Memory B cell (primary cell): ENCODE measurements at regions not wholly inside any gene's neighbourhood (a gene's known extent, or its start where the extent isn't known, plus 50 kb on each side); places are given as distances from the start of the nearest gene placed in this dataset.

ENCODE experiments used
- ATAC-seq: fragments of 150-1000 bp; cut with Tn5 transposase; 2 replicates; pipeline ENCODE4 v1.10.0; 2021; ENCODE audit warnings: low read depth, mild to moderate bottlenecking, moderate library complexity
- DNase-seq, 2 donors: peaks; one replicate each; pipeline ENCODE4 v3.0.0; 2022; ENCODE audit warnings: low spot score in 2 of 2
- H3K27ac Mint-ChIP-seq: one replicate; pipeline ENCODE4 v1.8.0; 2022; ENCODE audit warnings: mild to moderate bottlenecking, moderate library complexity, mixed read lengths
- H3K27me3 Mint-ChIP-seq: one replicate; pipeline ENCODE4 v1.8.0; 2022; ENCODE audit warnings: mixed read lengths
- H3K36me3 Mint-ChIP-seq: one replicate; pipeline ENCODE4 v1.8.0; 2022; ENCODE audit warnings: mild to moderate bottlenecking, mixed read lengths
- H3K4me1 Mint-ChIP-seq: one replicate; pipeline ENCODE4 v1.8.0; 2022; ENCODE audit warnings: mixed read lengths
- H3K4me3 Mint-ChIP-seq: one replicate; pipeline ENCODE4 v1.8.0; 2022; ENCODE audit warnings: mild to moderate bottlenecking, moderate library complexity, mixed read lengths
- H3K9me3 Mint-ChIP-seq: one replicate; pipeline ENCODE4 v1.8.0; 2022; ENCODE audit warnings: mixed read lengths

DNA sequence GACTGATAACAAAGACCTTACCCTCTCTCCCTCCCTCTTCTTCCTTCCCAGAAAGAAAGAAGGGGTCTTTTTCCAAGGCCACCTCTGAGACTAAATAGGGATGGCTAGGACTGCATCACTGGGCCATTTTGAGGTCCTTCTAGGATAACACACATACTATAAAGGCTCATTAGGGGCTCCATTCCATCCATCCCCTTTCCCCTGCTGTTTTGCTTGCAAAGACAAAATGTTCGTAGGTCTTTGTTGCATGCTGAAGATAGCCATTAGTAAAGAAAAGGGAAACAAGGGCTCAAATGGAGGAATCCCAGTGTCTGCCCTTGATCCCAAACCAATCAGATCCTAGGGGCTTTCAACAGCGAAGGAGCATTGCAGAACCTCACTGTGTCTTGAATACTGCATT is 344.3 kb downstream of the CYP26B1 start:
- no peak for ATAC-seq
- DNase-seq, result no peak
- no peak overlapping the region for H3K27ac Mint-ChIP-seq
- no peaks in the 10 kb centered on the region for H3K4me1 Mint-ChIP-seq
- H3K36me3 Mint-ChIP-seq, result no peaks in the 10 kb centered on the region
- H3K4me3 Mint-ChIP-seq, result no peak overlapping the region
- H3K9me3 Mint-ChIP-seq, result no peaks in the 10 kb centered on the region
- peaks cover 10% of the 10 kb centered on the region for H3K27me3 Mint-ChIP-seq

DNA sequence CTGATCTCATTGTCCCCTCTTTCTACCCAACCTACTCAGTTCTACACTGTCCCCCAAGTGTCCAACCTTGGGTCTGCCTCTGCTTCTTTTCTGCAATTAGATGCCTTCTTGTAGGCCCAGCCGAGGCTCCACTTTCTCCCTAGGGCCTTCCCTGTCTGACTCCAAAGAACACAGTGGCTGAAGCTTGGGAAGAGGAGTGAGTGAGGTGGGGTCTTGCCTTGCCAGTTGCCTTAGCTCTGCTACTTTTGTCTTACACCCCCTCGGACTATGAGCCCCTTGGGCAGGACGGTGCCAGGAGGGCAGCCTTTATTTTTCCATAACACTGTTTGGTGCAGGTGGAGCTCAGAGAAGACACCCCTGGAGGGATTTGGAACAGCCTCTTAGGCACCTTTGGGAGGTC is 345.1 kb downstream of the CYP26B1 start:
- Mint-ChIP-seq H3K4me1 (no peaks in the 10 kb centered on the region), H3K27ac (no peak overlapping the region), H3K9me3 (no peaks in the 10 kb centered on the region), H3K36me3 (no peaks in the 10 kb centered on the region), H3K4me3 (no peak overlapping the region), H3K27me3 (peaks cover 8% of the 10 kb centered on the region)
- DNase-seq, result no peak
- ATAC-seq, result no peak

DNA sequence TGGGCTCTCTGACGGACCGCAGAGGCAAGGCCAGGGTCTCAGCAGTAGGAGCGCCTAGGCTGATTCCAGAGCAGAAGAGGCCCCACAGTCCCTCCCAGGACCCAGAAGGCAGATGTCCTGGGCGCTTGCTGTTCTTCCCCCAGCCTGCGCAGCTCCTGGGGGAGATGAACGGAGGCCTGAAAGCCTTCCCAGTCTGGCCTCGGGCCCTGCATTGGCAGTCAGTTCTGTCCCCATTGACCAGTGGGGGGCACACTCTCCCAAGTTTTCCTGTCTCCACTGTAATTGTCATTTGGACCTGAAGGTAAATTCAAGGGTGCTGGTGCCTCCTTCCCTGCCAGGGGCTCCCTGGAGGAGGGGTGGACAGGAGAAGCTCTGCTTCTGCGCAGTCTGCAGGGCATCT is 345.7 kb downstream of the CYP26B1 start:
- no peak for DNase-seq
- Mint-ChIP-seq H3K4me1 (no peaks in the 10 kb centered on the region), H3K27me3 (peaks cover 8% of the 10 kb centered on the region), H3K36me3 (no peaks in the 10 kb centered on the region), H3K4me3 (no peak overlapping the region), H3K27ac (no peak overlapping the region), H3K9me3 (no peaks in the 10 kb centered on the region)
- ATAC-seq, result no peak

DNA sequence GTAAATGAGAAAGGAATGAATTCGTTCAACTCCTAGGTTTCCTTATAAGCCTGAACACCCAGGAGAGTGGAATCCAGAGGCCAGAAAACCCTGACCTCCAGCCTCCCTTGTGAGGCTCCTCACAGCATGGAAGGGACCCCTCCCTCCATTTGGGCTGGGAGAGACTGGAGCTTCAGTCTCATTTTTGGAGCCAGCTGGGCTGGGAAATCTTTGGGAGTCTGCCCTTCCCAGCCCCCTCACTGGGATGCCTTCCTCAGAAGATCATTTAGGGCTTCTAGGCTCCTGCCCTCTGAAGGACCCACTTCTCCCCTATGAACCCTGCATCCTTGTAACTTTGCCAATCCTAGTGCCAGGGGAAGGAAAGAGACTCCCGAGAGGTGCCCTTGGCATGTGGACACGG is 346.1 kb downstream of the CYP26B1 start:
- DNase-seq (no peak), ATAC-seq (no peak)
- Mint-ChIP-seq H3K4me3 (no peak overlapping the region), H3K36me3 (no peaks in the 10 kb centered on the region), H3K27ac (no peak overlapping the region), H3K27me3 (peaks cover 8% of the 10 kb centered on the region), H3K9me3 (no peaks in the 10 kb centered on the region), H3K4me1 (no peaks in the 10 kb centered on the region)

DNA sequence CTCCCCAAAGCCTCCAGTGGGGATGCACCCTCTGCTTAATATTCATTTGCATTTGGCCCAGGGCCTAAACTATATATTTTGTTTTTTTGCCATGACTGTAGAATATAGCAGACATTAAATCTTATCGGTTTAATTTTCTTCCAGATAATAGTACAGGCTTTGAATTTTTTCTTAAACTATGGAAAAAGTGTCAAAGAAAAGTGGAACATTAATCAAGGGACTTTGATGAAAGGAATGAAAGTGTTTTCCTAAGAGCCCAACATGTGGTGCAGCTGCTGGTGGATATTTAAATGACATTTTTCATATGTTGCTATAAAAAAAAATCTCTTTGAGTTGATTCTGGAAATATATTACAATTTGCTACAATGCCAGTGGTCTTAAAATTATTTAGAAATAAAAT is 346.8 kb downstream of the CYP26B1 start:
- H3K4me3 Mint-ChIP-seq, result no peak overlapping the region
- peaks cover 8% of the 10 kb centered on the region for H3K27me3 Mint-ChIP-seq
- ATAC-seq (no peak), DNase-seq (no peak)
- no peaks in the 10 kb centered on the region for H3K36me3 Mint-ChIP-seq
- no peak overlapping the region for H3K27ac Mint-ChIP-seq
- H3K4me1 Mint-ChIP-seq, result no peaks in the 10 kb centered on the region
- no peaks in the 10 kb centered on the region for H3K9me3 Mint-ChIP-seq

DNA sequence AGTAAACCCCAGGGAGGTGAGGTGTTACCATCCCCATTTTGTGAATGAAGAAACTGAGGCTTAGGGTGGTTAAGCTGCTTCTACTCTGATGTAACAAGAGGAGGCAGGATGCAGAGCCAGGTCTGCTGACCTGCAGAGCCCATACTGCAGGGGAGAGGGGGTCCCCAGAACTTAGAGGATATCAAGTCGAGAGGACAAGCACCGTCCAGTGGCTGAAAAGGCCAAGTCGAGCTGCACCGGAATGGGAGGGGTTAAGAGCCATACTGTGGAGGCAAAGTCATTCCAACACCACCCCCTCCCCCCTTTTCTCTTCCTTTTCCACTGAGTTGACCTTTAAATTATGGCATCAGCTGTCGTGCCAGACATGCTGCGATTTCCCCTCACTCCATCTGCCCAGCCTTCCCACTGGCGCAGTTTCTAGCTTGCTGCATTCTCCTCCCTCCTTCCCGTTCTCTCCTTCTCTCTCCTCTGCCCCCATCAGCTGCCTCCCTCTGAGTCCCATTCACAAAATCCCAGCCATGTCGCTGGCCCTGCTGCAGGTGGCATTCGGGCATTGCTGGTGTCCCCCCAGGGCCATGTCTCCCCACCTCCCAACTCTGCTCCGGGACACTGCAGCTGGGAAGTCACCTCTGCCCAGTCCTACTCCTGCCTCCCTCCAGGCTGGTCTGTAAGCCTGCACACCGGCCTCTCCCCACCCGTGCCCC is 346.9 kb downstream of the DYSF start:
- DNase-seq (no peak), ATAC-seq (no peak)
- H3K4me1 Mint-ChIP-seq, result no peaks in the 10 kb centered on the region
- peaks cover 8% of the 10 kb centered on the region for H3K27me3 Mint-ChIP-seq
- no peak overlapping the region for H3K4me3 Mint-ChIP-seq
- no peaks in the 10 kb centered on the region for H3K36me3 Mint-ChIP-seq
- H3K9me3 Mint-ChIP-seq, result no peaks in the 10 kb centered on the region
- H3K27ac Mint-ChIP-seq, result no peak overlapping the region

DNA sequence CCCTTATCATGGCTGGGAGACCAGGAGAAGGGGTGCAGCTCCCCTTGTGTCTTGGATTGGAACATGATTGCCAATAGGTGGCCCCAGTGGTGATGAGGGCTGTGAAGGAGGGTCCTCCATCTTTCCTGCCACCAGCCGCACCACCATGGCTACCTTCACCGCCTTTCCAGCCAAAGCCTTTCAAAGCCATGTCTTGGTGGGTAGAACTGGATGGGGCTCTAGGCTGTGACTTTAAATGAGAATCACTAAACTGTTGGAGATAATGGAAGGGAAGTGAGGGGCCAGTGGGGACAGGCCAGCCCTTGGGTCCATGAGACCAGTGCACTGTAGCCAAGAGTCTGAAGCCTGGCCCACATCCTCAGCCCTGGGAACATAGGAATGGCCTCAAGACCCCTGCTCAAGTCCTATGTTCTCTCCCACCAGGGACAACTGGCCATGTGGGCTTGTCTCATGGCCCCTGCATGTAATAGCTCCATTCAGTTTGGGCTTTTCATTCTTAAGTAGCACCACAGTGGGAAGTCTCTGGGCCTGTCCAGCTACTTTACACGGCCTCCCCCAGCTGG is 345.7 kb downstream of the DYSF start:
- Mint-ChIP-seq H3K27ac (no peak overlapping the region), H3K4me1 (no peaks in the 10 kb centered on the region), H3K9me3 (no peaks in the 10 kb centered on the region), H3K36me3 (no peaks in the 10 kb centered on the region), H3K4me3 (no peak overlapping the region), H3K27me3 (peaks cover 8% of the 10 kb centered on the region)
- ATAC-seq, result no peak
- DNase-seq, result no peak

DNA sequence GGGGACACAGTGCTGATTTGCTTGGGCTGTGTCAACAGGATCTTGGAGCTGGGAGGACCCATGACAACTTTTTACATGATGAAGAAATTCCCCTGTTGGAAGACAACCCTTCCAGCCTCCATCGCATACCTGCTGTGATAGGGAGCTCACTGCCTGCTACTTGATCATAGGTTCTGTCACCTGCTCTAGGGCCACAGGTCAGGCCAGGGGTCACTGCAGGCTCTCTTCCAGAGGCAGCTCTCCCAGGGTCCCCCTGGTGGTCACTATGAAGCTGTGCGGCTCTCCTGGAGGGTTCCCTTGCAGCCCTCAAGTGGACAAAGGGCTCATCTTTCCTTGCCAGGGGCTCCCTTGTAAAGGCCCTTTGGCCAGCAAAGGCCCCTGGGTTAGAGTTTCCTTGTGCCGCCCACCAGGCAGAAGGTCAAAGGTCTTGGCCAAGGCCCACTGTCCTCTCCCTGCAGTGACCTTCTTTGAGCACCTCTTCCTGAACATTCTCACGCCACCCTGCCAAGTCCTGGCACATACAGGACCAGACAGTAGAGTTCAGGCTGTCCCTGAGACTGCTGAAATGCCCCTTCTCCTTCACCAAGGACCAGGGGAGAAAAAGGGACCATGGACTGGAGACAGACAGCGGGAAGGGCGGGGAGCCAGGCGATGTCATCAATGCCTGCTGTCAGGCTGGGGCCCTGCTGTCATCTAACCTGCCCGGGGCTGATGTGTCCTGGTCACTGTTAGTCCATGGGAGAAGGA is 345.1 kb downstream of the DYSF start:
- H3K4me1 Mint-ChIP-seq, result no peaks in the 10 kb centered on the region
- H3K36me3 Mint-ChIP-seq, result no peaks in the 10 kb centered on the region
- ATAC-seq (no peak), DNase-seq (no peak)
- no peaks in the 10 kb centered on the region for H3K9me3 Mint-ChIP-seq
- no peak overlapping the region for H3K27ac Mint-ChIP-seq
- H3K4me3 Mint-ChIP-seq, result no peak overlapping the region
- peaks cover 8% of the 10 kb centered on the region for H3K27me3 Mint-ChIP-seq

DNA sequence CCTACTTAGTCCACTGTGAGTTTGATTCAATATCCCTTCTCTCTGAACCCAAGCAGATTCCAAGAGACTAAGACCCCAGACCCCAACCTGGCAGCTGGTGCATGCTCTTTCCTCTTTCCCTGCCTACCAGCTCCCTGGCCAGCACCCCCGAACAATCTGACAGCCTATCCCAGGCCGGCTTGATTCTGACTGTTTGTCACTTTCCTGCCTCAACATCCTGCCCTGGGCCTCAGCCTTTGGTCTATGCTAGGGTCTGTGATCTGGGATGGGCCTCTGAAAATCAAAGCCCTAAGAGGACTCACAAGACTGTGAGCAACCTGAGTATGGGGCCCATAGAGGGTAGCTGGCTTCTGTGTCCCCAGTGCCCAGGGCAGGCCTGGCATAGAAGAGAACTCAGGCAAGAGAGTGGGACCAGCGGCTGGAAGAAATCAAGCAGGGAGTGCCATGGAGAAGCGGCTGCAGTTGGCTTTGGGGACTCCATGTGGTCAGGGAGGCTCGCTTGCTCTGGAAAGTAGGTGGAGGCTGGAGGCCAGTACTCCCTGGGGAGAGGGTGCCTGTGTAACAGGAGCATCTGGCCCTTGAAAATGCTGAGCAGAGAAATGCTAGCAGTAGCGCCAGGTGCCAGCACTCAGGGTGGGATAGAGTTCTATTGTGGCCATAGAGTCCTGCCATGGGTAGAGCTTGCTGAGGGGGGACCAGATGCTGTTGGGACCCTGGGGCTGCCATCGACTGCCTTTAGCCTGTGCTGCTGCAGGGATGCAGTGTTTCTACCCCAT is 343.9 kb downstream of the DYSF start:
- no peaks in the 10 kb centered on the region for H3K9me3 Mint-ChIP-seq
- DNase-seq (no peak), ATAC-seq (no peak)
- H3K27me3 Mint-ChIP-seq, result peaks cover 9% of the 10 kb centered on the region
- no peak overlapping the region for H3K27ac Mint-ChIP-seq
- H3K4me3 Mint-ChIP-seq, result no peak overlapping the region
- no peaks in the 10 kb centered on the region for H3K4me1 Mint-ChIP-seq
- no peaks in the 10 kb centered on the region for H3K36me3 Mint-ChIP-seq

DNA sequence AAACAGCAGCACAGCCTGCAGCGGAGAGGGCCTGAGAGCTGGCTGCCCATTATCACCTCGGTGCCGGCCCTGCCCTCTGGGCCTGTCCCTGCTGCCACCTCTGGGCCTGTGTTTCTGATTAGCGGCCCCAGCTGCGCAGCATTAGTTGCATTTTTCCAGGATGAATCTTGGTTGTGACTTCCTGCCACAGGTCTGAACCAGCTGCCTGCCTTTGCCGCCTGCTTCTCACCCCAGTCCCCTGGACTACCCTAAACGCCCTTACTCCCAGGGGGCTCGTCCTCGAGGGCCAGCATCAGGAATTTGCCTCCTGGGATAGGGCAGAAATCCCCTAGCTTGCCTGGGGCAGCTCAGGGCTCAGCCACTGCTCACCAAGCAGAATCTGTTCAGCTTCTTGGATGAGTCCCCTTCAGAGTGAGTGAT is 342.8 kb downstream of the DYSF start:
- no peaks in the 10 kb centered on the region for H3K4me1 Mint-ChIP-seq
- H3K27me3 Mint-ChIP-seq, result peaks cover 8% of the 10 kb centered on the region

DNA sequence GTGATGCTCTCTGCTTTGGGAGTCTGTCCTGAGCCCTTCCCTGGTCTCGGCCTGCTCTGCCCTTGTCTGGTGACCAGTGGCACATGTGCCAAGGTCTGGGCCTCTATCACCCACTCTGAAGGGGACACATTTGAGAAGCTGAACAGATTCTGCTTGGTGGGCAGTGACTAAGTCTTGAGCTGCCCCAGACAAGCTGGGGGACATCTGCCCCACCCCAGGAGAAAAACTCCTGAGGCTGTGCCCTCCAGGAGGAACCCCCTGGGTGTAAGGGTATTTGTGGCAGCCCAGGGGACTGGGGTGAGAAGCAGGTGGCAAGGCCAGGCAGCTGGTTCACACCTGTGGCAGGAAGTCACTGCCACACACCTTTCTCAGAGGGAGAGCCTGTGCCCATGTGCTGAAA is 342.1 kb downstream of the DYSF start:
- H3K27me3 Mint-ChIP-seq, result peaks cover 8% of the 10 kb centered on the region
- no peaks in the 10 kb centered on the region for H3K9me3 Mint-ChIP-seq
- no peak for DNase-seq
- H3K4me3 Mint-ChIP-seq, result no peak overlapping the region
- no peak overlapping the region for H3K27ac Mint-ChIP-seq
- H3K4me1 Mint-ChIP-seq, result no peaks in the 10 kb centered on the region
- no peak for ATAC-seq
- H3K36me3 Mint-ChIP-seq, result no peaks in the 10 kb centered on the region

More for the DNA sequence above, 342.8 kb downstream of the DYSF start:
- Mint-ChIP-seq H3K36me3 (no peaks in the 10 kb centered on the region), H3K27ac (no peak overlapping the region), H3K4me3 (no peak overlapping the region), H3K9me3 (no peaks in the 10 kb centered on the region)
- ATAC-seq (no peak), DNase-seq (no peak)

DNA sequence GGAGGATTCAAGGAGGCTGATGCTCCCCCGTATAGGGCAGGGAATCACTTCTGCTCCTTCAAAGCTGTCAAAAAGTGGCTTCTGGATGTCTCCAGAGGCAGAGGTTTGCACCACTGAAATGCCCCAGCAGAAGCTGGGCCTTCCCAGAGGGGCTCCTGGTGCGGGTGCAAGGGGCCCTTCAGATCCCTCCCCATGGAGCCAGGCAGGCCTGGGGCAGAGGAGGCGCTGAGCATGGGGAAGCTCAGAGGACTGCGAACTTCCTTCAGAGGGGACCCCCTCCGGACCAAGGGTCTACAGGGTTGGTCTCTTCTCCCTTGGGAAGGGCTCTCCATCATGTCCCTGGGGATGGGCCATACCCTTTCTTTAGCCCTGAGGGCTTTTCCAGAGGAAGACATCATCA is 341.2 kb downstream of the DYSF start:
- peaks cover 5% of the 10 kb centered on the region for H3K27me3 Mint-ChIP-seq
- H3K4me1 Mint-ChIP-seq, result no peaks in the 10 kb centered on the region
- ATAC-seq, result no peak
- DNase-seq, result no peak
- H3K36me3 Mint-ChIP-seq, result no peaks in the 10 kb centered on the region
- no peak overlapping the region for H3K4me3 Mint-ChIP-seq
- no peaks in the 10 kb centered on the region for H3K9me3 Mint-ChIP-seq
- H3K27ac Mint-ChIP-seq, result no peak overlapping the region

DNA sequence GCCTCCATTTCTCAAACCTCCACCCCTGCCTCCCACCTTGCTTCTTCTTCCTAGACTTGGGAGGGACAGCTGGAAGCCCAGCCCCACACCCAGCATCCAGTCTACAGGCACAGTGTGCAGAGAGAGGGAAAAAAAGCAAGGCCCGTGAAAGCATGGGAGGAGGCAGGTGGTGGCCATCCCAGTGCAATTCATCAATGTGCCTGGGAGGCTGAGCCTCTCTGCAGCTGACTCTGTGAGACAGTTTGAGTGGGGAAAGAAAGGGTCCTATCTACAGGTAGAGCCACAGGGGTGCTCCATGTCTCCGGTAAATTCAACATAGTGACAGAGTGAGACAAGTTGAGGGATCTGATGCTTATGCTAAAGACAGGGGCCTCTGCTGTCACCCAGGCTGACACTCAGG is 340.6 kb downstream of the DYSF start:
- H3K9me3 Mint-ChIP-seq, result no peaks in the 10 kb centered on the region
- H3K27ac Mint-ChIP-seq, result no peak overlapping the region
- H3K36me3 Mint-ChIP-seq, result no peaks in the 10 kb centered on the region
- ATAC-seq (no peak), DNase-seq (no peak)
- peaks cover 3% of the 10 kb centered on the region for H3K27me3 Mint-ChIP-seq
- no peak overlapping the region for H3K4me3 Mint-ChIP-seq
- H3K4me1 Mint-ChIP-seq, result no peaks in the 10 kb centered on the region
